Right ventricle myocardium superior (tissue), 1 donor: ENCODE measurements at regions not wholly inside any gene's neighbourhood (a gene's known extent, or its start where the extent isn't known, plus 50 kb on each side); places are given as distances from the start of the nearest gene placed in this dataset.

Experiments used
- ATAC-seq: fragments of 200-7000 bp; cut with Tn5 transposase; one replicate; pipeline ENCODE4 v1.9.1; 2020; ENCODE audit warnings: mild to moderate bottlenecking; ENCODE audit not compliant: poor library complexity
- DNase-seq: peaks from one replicate; pipeline ENCODE4 v3.0.0-alpha.2; 2020
- intact Hi-C: fragments of 100-400 bp; cut with DNase I; formaldehyde crosslinking; loops from one replicate; pipeline ENCODE4 v1.11.2; 2022
- donor health status: DM: no; HTN: yes; CAD: no; lungs with severe emphysema.

- intact Hi-C loops: no loop called here
- ATAC-seq (no peak), DNase-seq (no peak)
Observed at GRCh38 chr1:29470087-29470787, 233.9 kb downstream of the PTPRU start.

- peak; percentile 20 for ATAC-seq
- intact Hi-C loops: no loop called here
- DNase-seq: peak; percentile 62
Observed at GRCh38 chr1:29469457-29469856, 233.1 kb downstream of the PTPRU start.

DNA sequence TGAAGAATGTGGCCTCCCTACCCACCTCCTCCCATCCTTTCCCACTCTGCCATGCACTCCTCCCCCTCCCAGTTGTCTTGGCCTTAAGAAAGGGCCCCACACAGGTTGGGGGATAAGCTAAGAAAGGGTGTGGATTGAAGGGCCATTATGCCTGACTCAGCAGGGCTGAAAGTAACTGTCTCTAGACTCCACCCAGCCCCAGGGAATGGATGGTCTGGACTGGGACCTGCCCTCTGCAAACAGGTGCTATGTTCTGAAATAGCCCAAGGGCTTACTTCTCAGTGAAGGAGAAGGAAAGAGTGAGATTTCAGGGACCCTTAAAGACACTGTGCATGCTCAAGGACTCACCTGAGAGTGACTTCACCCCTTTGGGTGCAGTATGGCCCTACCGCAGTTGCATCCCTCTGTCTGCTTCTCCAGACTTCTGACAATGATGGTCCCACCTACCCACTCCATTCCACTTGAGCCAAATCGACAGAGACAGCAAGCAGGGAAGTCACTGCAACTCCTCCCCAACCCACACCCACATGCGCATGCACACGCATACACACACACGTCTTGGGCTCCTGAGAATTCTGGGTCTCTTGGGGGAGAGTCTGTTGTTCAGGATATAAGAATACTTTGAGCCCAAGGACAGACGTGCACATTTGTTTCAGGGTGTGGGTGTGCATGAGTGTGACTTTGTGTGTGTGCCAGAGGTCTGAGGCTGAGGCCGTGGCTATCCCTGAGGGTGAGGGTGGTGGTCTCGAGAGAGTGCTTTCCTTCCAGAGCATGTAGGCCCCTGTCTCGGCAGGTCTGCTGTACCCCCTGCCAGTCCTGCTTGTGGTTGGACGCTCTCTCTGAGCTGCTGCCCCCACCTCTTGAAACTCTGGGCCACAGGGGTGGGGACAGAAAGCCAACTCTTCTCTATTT is 231.9 kb downstream of the PTPRU start:
- DNase-seq (no peak), ATAC-seq (no peak)
- intact Hi-C loops: no loop called here

DNA sequence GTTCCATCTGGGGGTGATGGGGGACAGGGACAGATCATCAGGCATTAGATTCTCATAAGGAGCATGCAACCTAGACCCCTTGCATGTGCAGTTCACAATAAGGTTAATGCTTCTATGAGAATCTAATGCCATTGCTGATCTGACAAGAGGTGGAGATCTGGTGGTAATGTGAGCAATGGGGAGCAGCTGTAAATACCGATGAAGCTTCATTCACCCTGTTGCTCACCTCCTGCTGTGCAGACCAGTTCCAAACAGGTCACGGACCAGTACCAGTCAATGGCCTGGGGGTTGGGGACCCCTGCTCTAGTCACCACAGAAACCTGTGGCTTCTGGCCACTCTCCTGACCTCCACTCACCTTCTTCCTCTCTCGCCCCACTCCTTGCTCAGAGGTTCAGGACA is 229.9 kb downstream of the PTPRU start:
- DNase-seq (no peak), ATAC-seq (no peak)
- intact Hi-C loops: no loop called here

- ATAC-seq (no peak), DNase-seq (no peak)
- intact Hi-C loops: no loop called here
Observed at GRCh38 chr1:29465755-29466154, 229.4 kb downstream of the PTPRU start.

- intact Hi-C loops: no loop called here
- DNase-seq (no peak), ATAC-seq (no peak)
Observed at GRCh38 chr1:29462096-29462495, 225.8 kb downstream of the PTPRU start.

- DNase-seq (no peak), ATAC-seq (no peak)
- intact Hi-C loops: no loop called here
Observed at GRCh38 chr1:29461115-29461739, 224.9 kb downstream of the PTPRU start.

DNA sequence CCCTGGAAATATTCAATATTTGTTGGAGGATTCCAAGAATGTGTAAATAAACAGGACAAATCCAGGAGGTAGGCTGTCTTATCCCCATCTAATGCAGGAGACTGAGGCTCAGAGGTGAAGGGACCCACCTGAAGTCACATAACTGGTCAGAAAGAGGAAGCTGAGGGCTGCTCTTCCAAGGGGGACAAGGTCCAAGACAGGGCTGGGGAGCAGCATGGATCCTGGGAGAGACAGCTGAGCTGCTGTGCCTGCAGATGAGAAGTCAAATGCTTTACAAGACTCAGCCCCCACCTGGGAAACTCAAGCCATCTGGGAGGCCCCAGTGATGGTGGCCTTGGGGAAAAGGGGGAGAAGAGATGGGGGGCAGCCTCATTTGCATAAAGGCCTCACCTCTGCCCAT is 224.4 kb downstream of the PTPRU start:
- ATAC-seq (no peak), DNase-seq (no peak)
- intact Hi-C loops: no loop called here

- DNase-seq: no peak
- intact Hi-C loops: no loop called here
- no peak for ATAC-seq
Observed at GRCh38 chr1:29460041-29460610, 223.8 kb downstream of the PTPRU start.

GRCh38 chr1:29459620-29459945 is 223.3 kb downstream of the PTPRU start:
- ATAC-seq (no peak), DNase-seq (no peak)
- intact Hi-C loops: loop anchor here (2.0 kb wide), 1 partner anchor 61 kb away; no protein-coding TSS in a partner anchor

GRCh38 chr1:29458737-29459619 is 222.7 kb downstream of the PTPRU start:
- intact Hi-C loops: loop anchor here (2.0 kb wide), 1 partner anchor 62 kb away; no protein-coding TSS in a partner anchor
- ATAC-seq (no peak), DNase-seq (no peak)

DNA sequence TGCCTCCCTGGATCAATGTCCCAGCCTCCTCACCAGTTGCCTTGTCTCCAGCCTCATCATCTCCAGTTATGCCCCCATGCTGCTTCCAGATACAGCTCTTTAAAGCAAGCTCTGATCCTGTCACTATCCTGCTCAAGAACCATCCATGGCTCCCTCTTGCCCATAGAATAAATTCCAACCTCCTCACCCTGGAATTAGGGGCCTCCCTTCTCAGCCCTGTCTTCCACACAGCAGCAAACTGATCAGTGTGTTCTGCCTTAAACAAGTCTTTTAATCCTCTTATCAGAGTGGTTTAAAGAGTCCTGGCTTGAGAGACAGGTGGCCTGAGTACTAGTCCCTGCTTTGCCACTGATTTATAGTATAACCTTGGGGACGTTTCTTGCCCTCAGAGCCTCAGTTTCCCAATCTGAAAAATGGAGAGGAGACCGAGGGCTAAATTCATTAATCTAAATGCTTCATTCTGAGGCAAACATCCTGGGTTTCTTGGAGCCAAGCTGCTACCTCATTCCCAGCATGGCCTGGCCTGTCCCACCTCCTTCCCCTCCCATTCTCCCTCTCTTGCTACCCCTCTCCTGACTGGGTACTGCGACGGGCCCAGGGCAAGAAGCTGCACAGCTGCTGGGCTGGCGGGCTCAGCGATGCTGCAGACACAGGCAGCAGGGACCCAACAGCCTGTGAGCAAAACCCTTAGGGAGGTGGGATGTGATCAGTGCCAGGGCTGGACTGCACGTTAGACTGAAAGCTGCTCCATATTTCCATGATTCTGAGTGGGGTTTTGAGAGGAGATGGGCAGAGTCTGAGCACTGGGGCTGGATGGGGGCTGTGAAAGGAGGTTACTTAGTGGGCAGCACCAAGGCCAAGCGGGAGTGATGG is 221.4 kb downstream of the PTPRU start:
- ATAC-seq (no peak), DNase-seq (no peak)
- intact Hi-C loops: loop anchor here (2.0 kb wide), 1 partner anchor 63 kb away; no protein-coding TSS in a partner anchor

- no peak for DNase-seq
- intact Hi-C loops: no loop called here
- no peak for ATAC-seq
Observed at GRCh38 chr1:29456685-29457435, 220.5 kb downstream of the PTPRU start.

DNA sequence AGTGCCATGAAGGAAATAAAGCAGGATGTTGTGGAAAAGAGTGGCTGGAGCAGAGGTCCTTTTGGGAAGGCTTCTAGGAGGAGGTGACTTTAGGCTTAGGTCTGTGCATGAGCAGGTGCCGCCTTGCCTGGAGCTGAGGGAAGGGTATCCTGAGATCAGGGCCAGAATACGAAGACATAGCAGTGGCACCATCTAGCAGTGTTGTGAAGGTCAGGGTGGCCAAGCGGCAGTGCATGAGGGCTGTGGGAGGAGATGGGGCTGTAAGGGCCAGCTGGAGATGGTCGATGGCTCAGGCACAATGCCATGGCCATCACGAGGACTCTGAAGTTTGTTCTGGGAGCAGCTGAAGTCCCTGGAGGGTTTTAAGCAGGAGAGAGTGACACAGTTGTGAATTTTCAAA is 219.5 kb downstream of the PTPRU start:
- ATAC-seq (no peak), DNase-seq (no peak)
- intact Hi-C loops: no loop called here

DNA sequence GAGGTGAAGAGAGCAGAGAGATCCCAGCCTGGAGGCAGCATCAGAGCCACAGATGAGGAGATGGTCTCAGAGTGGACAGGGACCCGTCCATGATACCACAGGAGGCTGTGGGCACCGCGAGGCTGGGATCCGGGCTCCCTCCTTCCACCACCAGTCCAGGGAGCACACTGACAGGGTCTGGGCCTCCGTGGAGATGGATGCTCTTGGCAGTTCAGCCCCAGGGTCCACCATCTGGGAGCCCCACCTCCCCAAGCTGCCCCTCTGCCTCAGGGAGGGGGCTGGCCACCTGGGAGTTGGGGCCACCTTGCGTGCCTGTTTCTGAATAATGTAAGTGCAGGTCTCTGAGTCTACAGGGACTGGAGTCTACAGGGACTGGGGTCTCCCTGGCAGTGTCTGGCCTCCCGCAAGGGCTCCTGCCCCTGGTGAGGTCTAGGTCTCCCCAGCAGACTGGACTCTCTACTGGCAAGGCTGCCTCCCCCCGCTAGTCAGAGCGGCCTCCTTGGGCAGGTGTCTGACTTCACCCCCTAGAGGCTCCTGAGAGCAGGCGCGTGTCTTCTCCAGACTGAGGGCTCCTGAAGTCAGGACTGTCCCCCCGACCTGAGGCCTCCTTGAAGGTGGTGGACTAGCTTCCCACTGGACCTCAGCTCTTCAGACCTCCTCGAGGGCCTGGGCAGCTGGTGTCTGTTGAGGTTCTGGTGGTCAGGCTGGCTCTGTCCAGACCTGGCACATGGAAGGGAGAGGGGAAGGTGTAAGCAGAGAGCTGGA is 218.5 kb downstream of the PTPRU start:
- ATAC-seq: no peak
- DNase-seq: no peak
- intact Hi-C loops: no loop called here
